SH-SY5Y (cell line): ENCODE measurements at regions not wholly inside any gene's neighbourhood (a gene's known extent, or its start where the extent isn't known, plus 50 kb on each side); places are given as distances from the start of the nearest gene placed in this dataset.

ENCODE experiments used
- GATA2 ChIP-seq: IDR thresholded peaks from 2 replicates; pipeline ENCODE4 v1.6.1; 2011; ENCODE audit warnings: mild to moderate bottlenecking, low read depth, low read length
- GATA3 ChIP-seq: IDR thresholded peaks from 2 replicates; pipeline ENCODE4 v1.6.1; 2011; ENCODE audit warnings: low read depth, mild to moderate bottlenecking, low read length, moderate library complexity

DNA sequence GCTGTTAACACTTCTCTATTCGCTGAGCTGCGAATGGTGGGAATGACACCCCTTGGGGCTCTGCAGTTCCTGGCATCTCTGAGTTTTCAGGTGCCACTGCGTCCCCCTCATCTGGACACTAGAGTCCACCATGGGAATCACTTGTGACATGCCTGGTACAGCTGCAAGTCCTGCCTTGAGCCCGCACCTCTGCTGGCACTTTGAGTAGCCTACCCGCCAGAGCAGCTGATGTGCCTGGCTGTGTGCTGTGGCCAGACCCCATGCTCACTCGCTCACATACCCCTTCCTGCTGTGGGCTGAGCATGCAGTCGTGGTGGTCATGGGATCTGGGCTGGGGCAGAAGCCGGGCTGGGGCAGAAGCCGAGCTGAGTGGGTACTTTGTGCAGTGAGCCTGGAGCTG lies 117.6 kb downstream of the RND3 start:
- no peak for TF ChIP-seq GATA2
- no peak for TF ChIP-seq GATA3
